ENCODE measurements at regions not wholly inside any gene's neighbourhood (a gene's known extent, or its start where the extent isn't known, plus 50 kb on each side); places are given as distances from the start of the nearest gene placed in this dataset.

DNA sequence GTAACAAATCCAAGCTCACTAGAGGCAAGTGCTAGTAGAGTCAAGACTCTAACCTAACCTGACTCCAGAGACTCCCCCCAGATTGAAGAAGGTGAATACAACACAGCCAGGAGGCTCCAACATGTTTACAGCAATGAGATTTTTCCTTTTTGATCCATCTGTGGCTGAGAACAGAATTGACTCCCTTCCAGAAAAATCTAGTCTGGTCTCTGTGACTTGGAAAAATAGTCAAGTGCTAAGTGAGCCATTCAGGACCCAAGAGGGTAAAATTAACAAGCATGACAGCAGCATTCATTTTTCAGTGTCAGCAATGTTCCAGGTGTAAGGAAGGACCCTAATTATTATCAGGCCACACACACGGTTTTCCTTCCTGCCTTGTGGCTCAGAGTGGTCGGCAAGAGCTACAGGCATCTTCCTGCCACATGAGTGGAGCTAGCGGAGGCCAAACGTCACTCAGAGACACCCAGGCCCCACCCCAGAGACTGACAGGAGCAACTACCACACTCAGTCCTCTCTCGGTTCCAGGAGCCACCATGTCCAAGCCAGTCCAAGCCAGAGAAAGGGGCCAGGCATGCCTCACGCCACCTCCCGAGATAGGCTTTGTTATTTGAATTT, 395.1 kb downstream of the FOXO1 start:
- Mint-ChIP-seq H3K9me3 (no peaks in the 10 kb centered on the region), H3K27ac (no peak overlapping the region), H3K36me3 (no peaks in the 10 kb centered on the region), H3K4me1 (peaks cover 24% of the 10 kb centered on the region), H3K27me3 (no peaks in the 10 kb centered on the region), H3K4me3 (no peak overlapping the region)
- no peak for DNase-seq
- CTCF ChIA-PET: interaction anchor here (0.7 to 1.1 kb wide), 2 partner anchors 77 to 454 kb away, joined by 3 to 4 read pairs; no protein-coding TSS in a partner anchor

GRCh38 chr13:40271931-40272775, 394.3 kb downstream of the FOXO1 start:
- DNase-seq: no peak
- CTCF ChIA-PET: interaction anchor here (0.7 to 1.0 kb wide), 2 partner anchors 15 to 20 kb away, joined by 3 to 4 read pairs; no protein-coding TSS in a partner anchor
- H3K36me3 Mint-ChIP-seq: no peaks in the 10 kb centered on the region
- peaks cover 24% of the 10 kb centered on the region for H3K4me1 Mint-ChIP-seq
- no peaks in the 10 kb centered on the region for H3K9me3 Mint-ChIP-seq
- no peak overlapping the region for H3K27ac Mint-ChIP-seq
- H3K27me3 Mint-ChIP-seq: no peaks in the 10 kb centered on the region
- no peak overlapping the region for H3K4me3 Mint-ChIP-seq

- Mint-ChIP-seq H3K36me3 (no peaks in the 10 kb centered on the region), H3K27ac (no peak overlapping the region), H3K27me3 (no peaks in the 10 kb centered on the region), H3K4me3 (no peak overlapping the region), H3K4me1 (peaks cover 24% of the 10 kb centered on the region), H3K9me3 (no peaks in the 10 kb centered on the region)
- CTCF ChIA-PET: interaction anchor here (0.7 to 1.0 kb wide), 2 partner anchors 14 to 21 kb away, joined by 3 to 4 read pairs; no protein-coding TSS in a partner anchor
- no peak for DNase-seq
Observed at GRCh38 chr13:40272776-40273139, 393.7 kb downstream of the FOXO1 start.

GRCh38 chr13:40273253-40274025, 393.0 kb downstream of the FOXO1 start:
- peaks cover 24% of the 10 kb centered on the region for H3K4me1 Mint-ChIP-seq
- no peak for DNase-seq
- H3K4me3 Mint-ChIP-seq: no peak overlapping the region
- no peaks in the 10 kb centered on the region for H3K9me3 Mint-ChIP-seq
- no peaks in the 10 kb centered on the region for H3K36me3 Mint-ChIP-seq
- H3K27me3 Mint-ChIP-seq: no peaks in the 10 kb centered on the region
- no peak overlapping the region for H3K27ac Mint-ChIP-seq
- CTCF ChIA-PET: interaction anchor here (1.0 kb wide), 1 partner anchor 13 kb away, joined by 4 read pairs; no protein-coding TSS in a partner anchor

- no peaks in the 10 kb centered on the region for H3K36me3 Mint-ChIP-seq
- DNase-seq: no peak
- CTCF ChIA-PET: no interaction called here
- H3K9me3 Mint-ChIP-seq: no peaks in the 10 kb centered on the region
- H3K4me3 Mint-ChIP-seq: no peak overlapping the region
- H3K27me3 Mint-ChIP-seq: no peaks in the 10 kb centered on the region
- H3K4me1 Mint-ChIP-seq: peaks cover 24% of the 10 kb centered on the region
- no peak overlapping the region for H3K27ac Mint-ChIP-seq
Observed at GRCh38 chr13:40274103-40274502, 392.3 kb downstream of the FOXO1 start.

GRCh38 chr13:40275155-40275554, 391.3 kb downstream of the FOXO1 start:
- no peaks in the 10 kb centered on the region for H3K27me3 Mint-ChIP-seq

GRCh38 chr13:40275636-40276035, 390.8 kb downstream of the FOXO1 start:
- Mint-ChIP-seq H3K27ac (no peak overlapping the region), H3K4me3 (no peak overlapping the region), H3K9me3 (no peaks in the 10 kb centered on the region), H3K4me1 (peaks cover 21% of the 10 kb centered on the region), H3K36me3 (peaks cover 2% of the 10 kb centered on the region), H3K27me3 (no peaks in the 10 kb centered on the region)
- CTCF ChIA-PET: no interaction called here
- DNase-seq: no peak

More at GRCh38 chr13:40275155-40275554, 391.3 kb downstream of the FOXO1 start:
- Mint-ChIP-seq H3K36me3 (no peaks in the 10 kb centered on the region), H3K9me3 (no peaks in the 10 kb centered on the region), H3K27ac (no peak overlapping the region), H3K4me3 (no peak overlapping the region), H3K4me1 (peaks cover 24% of the 10 kb centered on the region)
- CTCF ChIA-PET: no interaction called here
- DNase-seq: no peak

DNA sequence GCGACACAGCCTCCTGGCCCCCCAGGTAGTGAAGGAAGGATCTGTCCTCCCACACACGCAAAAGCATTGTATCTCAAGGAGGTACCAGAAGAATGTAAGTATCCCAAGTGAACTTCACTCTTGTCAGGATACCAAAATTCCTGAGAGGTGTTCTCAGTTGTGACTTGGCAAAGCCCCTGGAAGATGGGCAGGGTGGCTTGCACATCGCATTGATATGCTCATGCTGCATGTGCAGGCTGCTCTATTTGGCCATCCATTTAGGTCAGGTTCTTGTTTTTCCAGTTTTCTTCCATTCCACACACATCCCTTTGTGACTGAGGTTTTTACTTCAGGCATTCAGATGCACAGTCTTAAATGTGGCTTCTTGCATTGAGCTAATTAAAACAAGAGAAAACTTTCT, 382.8 kb downstream of the FOXO1 start:
- H3K4me1 Mint-ChIP-seq: no peaks in the 10 kb centered on the region
- H3K27me3 Mint-ChIP-seq: no peaks in the 10 kb centered on the region
- H3K27ac Mint-ChIP-seq: no peak overlapping the region
- H3K9me3 Mint-ChIP-seq: no peaks in the 10 kb centered on the region
- H3K36me3 Mint-ChIP-seq: peaks cover 3% of the 10 kb centered on the region
- CTCF ChIA-PET: no interaction called here
- H3K4me3 Mint-ChIP-seq: no peak overlapping the region
- DNase-seq: no peak

DNA sequence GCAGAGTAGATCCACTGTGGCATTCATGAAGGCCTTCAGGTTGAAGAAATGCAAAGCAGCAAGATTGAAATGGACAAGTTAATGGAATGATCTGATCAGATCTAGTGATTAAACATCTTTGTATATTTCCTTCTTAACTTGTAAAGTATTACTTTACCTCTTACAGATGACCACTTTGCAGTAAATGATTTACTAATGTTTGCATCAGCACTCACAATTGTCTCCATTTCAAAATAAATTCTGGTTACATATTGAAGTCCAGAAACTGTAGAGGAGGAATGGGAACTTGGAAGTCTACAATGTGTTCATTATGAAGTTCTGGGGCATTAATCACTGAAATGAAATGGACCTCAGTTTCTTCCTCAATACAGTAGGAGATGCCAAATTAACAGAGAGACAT, 380.8 kb downstream of the FOXO1 start:
- H3K36me3 Mint-ChIP-seq: peaks cover under 1% of the 10 kb centered on the region
- no peak overlapping the region for H3K27ac Mint-ChIP-seq
- CTCF ChIA-PET: interaction anchor here (0.5 kb wide), 1 partner anchor 105 kb away, joined by 3 read pairs; no protein-coding TSS in a partner anchor

GRCh38 chr13:40287428-40287827, 379.0 kb downstream of the FOXO1 start:
- no peak overlapping the region for H3K27ac Mint-ChIP-seq
- CTCF ChIA-PET: interaction anchor here (1.2 kb wide), 2 partner anchors 15 to 52 kb away, joined by 4 read pairs; no protein-coding TSS in a partner anchor
- peaks cover 3% of the 10 kb centered on the region for H3K4me1 Mint-ChIP-seq
- no peaks in the 10 kb centered on the region for H3K9me3 Mint-ChIP-seq
- no peak for DNase-seq
- no peaks in the 10 kb centered on the region for H3K36me3 Mint-ChIP-seq
- no peak overlapping the region for H3K4me3 Mint-ChIP-seq
- H3K27me3 Mint-ChIP-seq: no peaks in the 10 kb centered on the region

More for the DNA sequence above, 380.8 kb downstream of the FOXO1 start:
- Mint-ChIP-seq H3K4me1 (no peaks in the 10 kb centered on the region), H3K9me3 (no peaks in the 10 kb centered on the region), H3K27me3 (no peaks in the 10 kb centered on the region), H3K4me3 (no peak overlapping the region)
- DNase-seq: no peak

DNA sequence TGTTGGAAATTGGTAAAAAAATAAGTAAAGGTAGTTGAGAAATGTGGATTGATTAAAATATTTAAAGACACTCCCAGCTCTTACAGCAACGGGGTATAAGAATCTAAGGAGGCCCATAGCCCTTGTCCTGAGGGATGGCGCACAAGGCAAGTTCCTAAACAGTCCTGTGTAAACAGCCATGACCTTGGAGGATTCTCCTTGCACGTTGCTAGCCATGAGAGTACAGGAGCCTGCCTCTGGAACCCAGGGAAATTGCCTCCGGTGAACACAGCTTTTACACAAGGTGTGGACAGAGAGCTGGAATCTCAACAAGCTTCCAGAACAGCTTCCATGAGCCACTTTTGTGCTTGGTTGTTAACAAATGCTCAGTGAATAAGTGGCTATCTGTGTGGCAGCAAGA, 378.2 kb downstream of the FOXO1 start:
- Mint-ChIP-seq H3K4me1 (peaks cover 3% of the 10 kb centered on the region), H3K9me3 (no peaks in the 10 kb centered on the region), H3K36me3 (no peaks in the 10 kb centered on the region), H3K27me3 (no peaks in the 10 kb centered on the region), H3K4me3 (no peak overlapping the region), H3K27ac (no peak overlapping the region)
- CTCF ChIA-PET: interaction anchor here (0.6 to 1.2 kb wide), 3 partner anchors 49 to 158 kb away, joined by 3 to 4 read pairs (median 3); no protein-coding TSS in a partner anchor
- no peak for DNase-seq

DNA sequence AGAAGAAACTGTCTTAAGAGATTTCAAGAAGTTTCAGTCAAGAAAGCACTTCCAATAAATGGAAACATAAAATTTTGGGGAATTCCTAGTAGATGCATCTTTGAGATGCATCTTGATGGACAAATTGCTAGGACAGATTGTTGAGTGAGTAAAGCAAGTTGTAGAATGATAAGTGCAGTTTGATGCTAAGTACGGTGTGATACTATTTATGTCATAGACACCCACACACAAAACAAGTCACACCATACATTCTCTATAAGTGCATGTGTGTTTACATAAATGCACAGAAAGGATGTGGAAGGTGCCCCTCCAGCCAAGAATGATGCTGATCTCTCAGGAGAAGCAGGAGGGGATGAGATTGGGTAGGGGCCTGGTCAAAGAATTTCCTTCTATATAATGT, 375.7 kb downstream of the FOXO1 start:
- no peaks in the 10 kb centered on the region for H3K27me3 Mint-ChIP-seq
- H3K36me3 Mint-ChIP-seq: peaks cover under 1% of the 10 kb centered on the region
- DNase-seq: no peak
- no peak overlapping the region for H3K4me3 Mint-ChIP-seq
- peaks cover 3% of the 10 kb centered on the region for H3K4me1 Mint-ChIP-seq
- peaks cover 4% of the 10 kb centered on the region for H3K9me3 Mint-ChIP-seq
- no peak overlapping the region for H3K27ac Mint-ChIP-seq
- CTCF ChIA-PET: no interaction called here

GRCh38 chr13:40292108-40292507, 374.3 kb downstream of the FOXO1 start:
- no peaks in the 10 kb centered on the region for H3K27me3 Mint-ChIP-seq
- no peak overlapping the region for H3K4me3 Mint-ChIP-seq
- H3K9me3 Mint-ChIP-seq: peaks cover 17% of the 10 kb centered on the region
- CTCF ChIA-PET: no interaction called here
- no peak for DNase-seq
- no peak overlapping the region for H3K27ac Mint-ChIP-seq
- H3K36me3 Mint-ChIP-seq: peaks cover 7% of the 10 kb centered on the region
- H3K4me1 Mint-ChIP-seq: peaks cover 3% of the 10 kb centered on the region

- H3K4me1 Mint-ChIP-seq: peaks cover 3% of the 10 kb centered on the region
- peaks cover 17% of the 10 kb centered on the region for H3K9me3 Mint-ChIP-seq
- H3K36me3 Mint-ChIP-seq: peaks cover 7% of the 10 kb centered on the region
- H3K27ac Mint-ChIP-seq: no peak overlapping the region
- CTCF ChIA-PET: no interaction called here
- no peak overlapping the region for H3K4me3 Mint-ChIP-seq
- no peaks in the 10 kb centered on the region for H3K27me3 Mint-ChIP-seq
- DNase-seq: no peak
Observed at GRCh38 chr13:40292536-40292935, 373.9 kb downstream of the FOXO1 start.
